H1 (cell line): ENCODE measurements at regions not wholly inside any gene's neighbourhood (a gene's known extent, or its start where the extent isn't known, plus 50 kb on each side); places are given as distances from the start of the nearest gene placed in this dataset.

ENCODE experiments used
- CHD1 ChIP-seq: IDR thresholded peaks from 2 replicates; pipeline ENCODE4 v1.6.1; 2012; ENCODE audit warnings: low read depth, low read length, improper control_type of control experiment
- GTF2F1 ChIP-seq: IDR thresholded peaks from 2 replicates; pipeline ENCODE4 v1.6.1; 2012; ENCODE audit warnings: low read depth, low read length, improper control_type of control experiment, borderline replicate concordance
- RAD21 ChIP-seq, 2 experiments: IDR thresholded peaks in 1 of 2; conservative IDR thresholded peaks in 1 of 2; 2 replicates each; pipeline ENCODE4 v1.6.1; 2011; ENCODE audit warnings: low read depth in 2 of 2, low read length in 2 of 2, improper control_type of control experiment in 1 of 2, inconsistent platforms in 1 of 2, mild to moderate bottlenecking in 1 of 2, moderate library complexity in 1 of 2
- SUZ12 ChIP-seq: fragments of 200-600 bp; sonication (generic); IDR thresholded peaks from 2 replicates; pipeline ENCODE4 v1.6.1; 2012; ENCODE audit warnings: mild to moderate bottlenecking, inconsistent platforms, low read length, moderate library complexity, mixed read lengths
- TAF7 ChIP-seq: optimal IDR thresholded peaks from 2 replicates; pipeline ENCODE3; 2011; ENCODE audit warnings: low read depth, mild to moderate bottlenecking, inconsistent platforms, low read length, moderate library complexity, borderline replicate concordance
- TF ChIP-seq, protein P1 (sequence below): fragments of 300-600 bp; sonication (generic); IDR thresholded peaks from 2 replicates; pipeline ENCODE4 v1.7.1; 2012; ENCODE audit warnings: low read length, moderate library complexity, mild to moderate bottlenecking, inconsistent platforms; ENCODE audit not compliant: insufficient replicate concordance

DNA sequence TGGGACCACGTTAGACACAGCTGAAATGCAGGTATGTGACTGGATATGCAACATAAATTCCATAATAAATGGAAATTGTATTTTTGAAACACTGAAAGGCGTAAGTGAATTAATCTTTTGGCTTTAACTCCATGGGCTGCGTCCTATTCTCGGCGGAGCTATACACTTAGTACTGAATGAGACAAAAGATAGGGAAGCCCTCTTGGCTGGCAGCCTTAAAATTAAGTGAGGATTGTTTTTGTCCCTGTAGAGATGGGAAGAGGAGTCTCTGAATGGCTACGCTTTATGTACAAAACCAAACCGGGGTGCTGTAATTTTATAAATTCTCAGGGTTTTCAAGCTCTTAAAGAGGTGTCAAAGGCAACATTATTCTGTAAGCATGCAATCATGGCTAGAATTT is 429.8 kb downstream of the QKI start (continued):
- TF ChIP-seq, protein P1, sequence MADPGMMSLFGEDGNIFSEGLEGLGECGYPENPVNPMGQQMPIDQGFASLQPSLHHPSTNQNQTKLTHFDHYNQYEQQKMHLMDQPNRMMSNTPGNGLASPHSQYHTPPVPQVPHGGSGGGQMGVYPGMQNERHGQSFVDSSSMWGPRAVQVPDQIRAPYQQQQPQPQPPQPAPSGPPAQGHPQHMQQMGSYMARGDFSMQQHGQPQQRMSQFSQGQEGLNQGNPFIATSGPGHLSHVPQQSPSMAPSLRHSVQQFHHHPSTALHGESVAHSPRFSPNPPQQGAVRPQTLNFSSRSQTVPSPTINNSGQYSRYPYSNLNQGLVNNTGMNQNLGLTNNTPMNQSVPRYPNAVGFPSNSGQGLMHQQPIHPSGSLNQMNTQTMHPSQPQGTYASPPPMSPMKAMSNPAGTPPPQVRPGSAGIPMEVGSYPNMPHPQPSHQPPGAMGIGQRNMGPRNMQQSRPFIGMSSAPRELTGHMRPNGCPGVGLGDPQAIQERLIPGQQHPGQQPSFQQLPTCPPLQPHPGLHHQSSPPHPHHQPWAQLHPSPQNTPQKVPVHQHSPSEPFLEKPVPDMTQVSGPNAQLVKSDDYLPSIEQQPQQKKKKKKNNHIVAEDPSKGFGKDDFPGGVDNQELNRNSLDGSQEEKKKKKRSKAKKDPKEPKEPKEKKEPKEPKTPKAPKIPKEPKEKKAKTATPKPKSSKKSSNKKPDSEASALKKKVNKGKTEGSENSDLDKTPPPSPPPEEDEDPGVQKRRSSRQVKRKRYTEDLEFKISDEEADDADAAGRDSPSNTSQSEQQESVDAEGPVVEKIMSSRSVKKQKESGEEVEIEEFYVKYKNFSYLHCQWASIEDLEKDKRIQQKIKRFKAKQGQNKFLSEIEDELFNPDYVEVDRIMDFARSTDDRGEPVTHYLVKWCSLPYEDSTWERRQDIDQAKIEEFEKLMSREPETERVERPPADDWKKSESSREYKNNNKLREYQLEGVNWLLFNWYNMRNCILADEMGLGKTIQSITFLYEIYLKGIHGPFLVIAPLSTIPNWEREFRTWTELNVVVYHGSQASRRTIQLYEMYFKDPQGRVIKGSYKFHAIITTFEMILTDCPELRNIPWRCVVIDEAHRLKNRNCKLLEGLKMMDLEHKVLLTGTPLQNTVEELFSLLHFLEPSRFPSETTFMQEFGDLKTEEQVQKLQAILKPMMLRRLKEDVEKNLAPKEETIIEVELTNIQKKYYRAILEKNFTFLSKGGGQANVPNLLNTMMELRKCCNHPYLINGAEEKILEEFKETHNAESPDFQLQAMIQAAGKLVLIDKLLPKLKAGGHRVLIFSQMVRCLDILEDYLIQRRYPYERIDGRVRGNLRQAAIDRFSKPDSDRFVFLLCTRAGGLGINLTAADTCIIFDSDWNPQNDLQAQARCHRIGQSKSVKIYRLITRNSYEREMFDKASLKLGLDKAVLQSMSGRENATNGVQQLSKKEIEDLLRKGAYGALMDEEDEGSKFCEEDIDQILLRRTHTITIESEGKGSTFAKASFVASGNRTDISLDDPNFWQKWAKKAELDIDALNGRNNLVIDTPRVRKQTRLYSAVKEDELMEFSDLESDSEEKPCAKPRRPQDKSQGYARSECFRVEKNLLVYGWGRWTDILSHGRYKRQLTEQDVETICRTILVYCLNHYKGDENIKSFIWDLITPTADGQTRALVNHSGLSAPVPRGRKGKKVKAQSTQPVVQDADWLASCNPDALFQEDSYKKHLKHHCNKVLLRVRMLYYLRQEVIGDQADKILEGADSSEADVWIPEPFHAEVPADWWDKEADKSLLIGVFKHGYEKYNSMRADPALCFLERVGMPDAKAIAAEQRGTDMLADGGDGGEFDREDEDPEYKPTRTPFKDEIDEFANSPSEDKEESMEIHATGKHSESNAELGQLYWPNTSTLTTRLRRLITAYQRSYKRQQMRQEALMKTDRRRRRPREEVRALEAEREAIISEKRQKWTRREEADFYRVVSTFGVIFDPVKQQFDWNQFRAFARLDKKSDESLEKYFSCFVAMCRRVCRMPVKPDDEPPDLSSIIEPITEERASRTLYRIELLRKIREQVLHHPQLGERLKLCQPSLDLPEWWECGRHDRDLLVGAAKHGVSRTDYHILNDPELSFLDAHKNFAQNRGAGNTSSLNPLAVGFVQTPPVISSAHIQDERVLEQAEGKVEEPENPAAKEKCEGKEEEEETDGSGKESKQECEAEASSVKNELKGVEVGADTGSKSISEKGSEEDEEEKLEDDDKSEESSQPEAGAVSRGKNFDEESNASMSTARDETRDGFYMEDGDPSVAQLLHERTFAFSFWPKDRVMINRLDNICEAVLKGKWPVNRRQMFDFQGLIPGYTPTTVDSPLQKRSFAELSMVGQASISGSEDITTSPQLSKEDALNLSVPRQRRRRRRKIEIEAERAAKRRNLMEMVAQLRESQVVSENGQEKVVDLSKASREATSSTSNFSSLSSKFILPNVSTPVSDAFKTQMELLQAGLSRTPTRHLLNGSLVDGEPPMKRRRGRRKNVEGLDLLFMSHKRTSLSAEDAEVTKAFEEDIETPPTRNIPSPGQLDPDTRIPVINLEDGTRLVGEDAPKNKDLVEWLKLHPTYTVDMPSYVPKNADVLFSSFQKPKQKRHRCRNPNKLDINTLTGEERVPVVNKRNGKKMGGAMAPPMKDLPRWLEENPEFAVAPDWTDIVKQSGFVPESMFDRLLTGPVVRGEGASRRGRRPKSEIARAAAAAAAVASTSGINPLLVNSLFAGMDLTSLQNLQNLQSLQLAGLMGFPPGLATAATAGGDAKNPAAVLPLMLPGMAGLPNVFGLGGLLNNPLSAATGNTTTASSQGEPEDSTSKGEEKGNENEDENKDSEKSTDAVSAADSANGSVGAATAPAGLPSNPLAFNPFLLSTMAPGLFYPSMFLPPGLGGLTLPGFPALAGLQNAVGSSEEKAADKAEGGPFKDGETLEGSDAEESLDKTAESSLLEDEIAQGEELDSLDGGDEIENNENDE = no peak
- TF ChIP-seq RAD21 (IDR thresholded peaks at IDR 0.05 in 1 of 2, conservative IDR thresholded peaks at IDR 0.05 in 1 of 2; ENCODE audit: low read depth in 2 of 2, low read length in 2 of 2) = no peak
- TF ChIP-seq CHD1 = no peak
- no peak for TF ChIP-seq SUZ12
- no peak for TF ChIP-seq GTF2F1
- TF ChIP-seq TAF7 = no peak
